ENCODE measurements at regions not wholly inside any gene's neighbourhood (a gene's known extent, or its start where the extent isn't known, plus 50 kb on each side); places are given as distances from the start of the nearest gene placed in this dataset.

DNA sequence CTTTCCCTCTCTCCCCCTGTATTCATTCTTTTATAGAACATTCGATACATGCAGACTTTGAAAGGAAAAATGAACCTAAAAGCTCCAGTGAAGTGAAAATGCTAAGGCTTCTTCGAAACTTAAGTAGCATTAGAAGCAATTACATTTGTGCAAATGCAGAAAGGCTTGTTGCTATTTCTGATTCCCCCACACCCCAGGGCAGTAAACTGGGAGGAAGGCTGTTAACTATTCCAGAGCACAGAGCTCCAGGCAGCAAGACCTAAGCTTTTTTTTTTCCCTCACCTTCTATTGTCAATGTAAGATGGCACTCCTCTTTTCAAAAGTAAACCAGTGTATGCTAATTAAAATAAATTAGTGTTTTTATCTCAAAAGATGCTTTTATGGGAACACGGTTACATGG lies 448.9 kb upstream of the TBX3 start:
- TF ChIP-seq, protein P1, sequence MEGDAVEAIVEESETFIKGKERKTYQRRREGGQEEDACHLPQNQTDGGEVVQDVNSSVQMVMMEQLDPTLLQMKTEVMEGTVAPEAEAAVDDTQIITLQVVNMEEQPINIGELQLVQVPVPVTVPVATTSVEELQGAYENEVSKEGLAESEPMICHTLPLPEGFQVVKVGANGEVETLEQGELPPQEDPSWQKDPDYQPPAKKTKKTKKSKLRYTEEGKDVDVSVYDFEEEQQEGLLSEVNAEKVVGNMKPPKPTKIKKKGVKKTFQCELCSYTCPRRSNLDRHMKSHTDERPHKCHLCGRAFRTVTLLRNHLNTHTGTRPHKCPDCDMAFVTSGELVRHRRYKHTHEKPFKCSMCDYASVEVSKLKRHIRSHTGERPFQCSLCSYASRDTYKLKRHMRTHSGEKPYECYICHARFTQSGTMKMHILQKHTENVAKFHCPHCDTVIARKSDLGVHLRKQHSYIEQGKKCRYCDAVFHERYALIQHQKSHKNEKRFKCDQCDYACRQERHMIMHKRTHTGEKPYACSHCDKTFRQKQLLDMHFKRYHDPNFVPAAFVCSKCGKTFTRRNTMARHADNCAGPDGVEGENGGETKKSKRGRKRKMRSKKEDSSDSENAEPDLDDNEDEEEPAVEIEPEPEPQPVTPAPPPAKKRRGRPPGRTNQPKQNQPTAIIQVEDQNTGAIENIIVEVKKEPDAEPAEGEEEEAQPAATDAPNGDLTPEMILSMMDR (IDR thresholded peaks at IDR 0.05; ENCODE audit: poor library complexity), result no peak
- TF ChIP-seq EZH2 (IDR thresholded peaks at IDR 0.05; ENCODE audit: borderline replicate concordance), result no peak

Measured in hepatocyte (in vitro differentiated cells).